ENCODE measurements at regions not wholly inside any gene's neighbourhood (a gene's known extent, or its start where the extent isn't known, plus 50 kb on each side); places are given as distances from the start of the nearest gene placed in this dataset.

- TF ChIP-seq, protein P1, sequence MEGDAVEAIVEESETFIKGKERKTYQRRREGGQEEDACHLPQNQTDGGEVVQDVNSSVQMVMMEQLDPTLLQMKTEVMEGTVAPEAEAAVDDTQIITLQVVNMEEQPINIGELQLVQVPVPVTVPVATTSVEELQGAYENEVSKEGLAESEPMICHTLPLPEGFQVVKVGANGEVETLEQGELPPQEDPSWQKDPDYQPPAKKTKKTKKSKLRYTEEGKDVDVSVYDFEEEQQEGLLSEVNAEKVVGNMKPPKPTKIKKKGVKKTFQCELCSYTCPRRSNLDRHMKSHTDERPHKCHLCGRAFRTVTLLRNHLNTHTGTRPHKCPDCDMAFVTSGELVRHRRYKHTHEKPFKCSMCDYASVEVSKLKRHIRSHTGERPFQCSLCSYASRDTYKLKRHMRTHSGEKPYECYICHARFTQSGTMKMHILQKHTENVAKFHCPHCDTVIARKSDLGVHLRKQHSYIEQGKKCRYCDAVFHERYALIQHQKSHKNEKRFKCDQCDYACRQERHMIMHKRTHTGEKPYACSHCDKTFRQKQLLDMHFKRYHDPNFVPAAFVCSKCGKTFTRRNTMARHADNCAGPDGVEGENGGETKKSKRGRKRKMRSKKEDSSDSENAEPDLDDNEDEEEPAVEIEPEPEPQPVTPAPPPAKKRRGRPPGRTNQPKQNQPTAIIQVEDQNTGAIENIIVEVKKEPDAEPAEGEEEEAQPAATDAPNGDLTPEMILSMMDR (IDR thresholded peaks at IDR 0.05) = no peak
- no peak for TF ChIP-seq POLR2A (IDR thresholded peaks at IDR 0.05)
Observed at GRCh38 chr5:174668349-174668748, 56.0 kb upstream of the MSX2 start.
